ENCODE measurements at regions not wholly inside any gene's neighbourhood (a gene's known extent, or its start where the extent isn't known, plus 50 kb on each side); places are given as distances from the start of the nearest gene placed in this dataset.

GRCh38 chr2:57139179-57139578 is 907.4 kb upstream of the VRK2 start:
- DNase-seq: no peak
- Mint-ChIP-seq H3K36me3 (no peaks in the 10 kb centered on the region), H3K4me3 (no peak overlapping the region), H3K4me1 (no peaks in the 10 kb centered on the region), H3K27me3 (no peaks in the 10 kb centered on the region), H3K9me3 (no peaks in the 10 kb centered on the region), H3K27ac (no peak overlapping the region)
- no peak for ATAC-seq (replicated peaks)

- DNase-seq (no peak), ATAC-seq (replicated peaks) (no peak)
- Mint-ChIP-seq H3K9me3 (peaks cover 0 to 8% of the 10 kb centered on the region in 2 donors), H3K4me1 (no peaks in the 10 kb centered on the region), H3K36me3 (no peaks in the 10 kb centered on the region), H3K4me3 (no peak overlapping the region), H3K27me3 (no peaks in the 10 kb centered on the region), H3K27ac (no peak overlapping the region)
These were observed 905.3 kb upstream of the VRK2 start for GRCh38 chr2:57141269-57141668.

- DNase-seq (no peak), ATAC-seq (replicated peaks) (no peak)
- Mint-ChIP-seq H3K4me1 (no peaks in the 10 kb centered on the region), H3K27me3 (no peaks in the 10 kb centered on the region), H3K9me3 (peaks cover 4 to 33% of the 10 kb centered on the region in 2 donors), H3K36me3 (peaks cover 0 to 1% of the 10 kb centered on the region in 2 donors), H3K27ac (no peak overlapping the region), H3K4me3 (no peak overlapping the region)
These were observed 899.7 kb upstream of the VRK2 start for GRCh38 chr2:57146951-57147350.

- no peak for DNase-seq
- Mint-ChIP-seq H3K27ac (no peak overlapping the region), H3K9me3 (peaks cover 7% of the 10 kb centered on the region in 2 donors), H3K27me3 (no peaks in the 10 kb centered on the region), H3K4me1 (no peaks in the 10 kb centered on the region), H3K36me3 (no peaks in the 10 kb centered on the region), H3K4me3 (no peak overlapping the region)
- ATAC-seq (replicated peaks): no peak
These were observed 890.2 kb upstream of the VRK2 start for GRCh38 chr2:57156231-57156924.

- ATAC-seq (replicated peaks) (no peak), DNase-seq (no peak)
- Mint-ChIP-seq H3K4me3 (no peak overlapping the region), H3K36me3 (no peaks in the 10 kb centered on the region), H3K27ac (no peak overlapping the region), H3K4me1 (no peaks in the 10 kb centered on the region), H3K9me3 (peaks cover 2 to 7% of the 10 kb centered on the region in 2 donors), H3K27me3 (no peaks in the 10 kb centered on the region)
These were observed 885.6 kb upstream of the VRK2 start for GRCh38 chr2:57160976-57161375.

GRCh38 chr2:57177176-57177575 is 869.4 kb upstream of the VRK2 start:
- Mint-ChIP-seq H3K9me3 (peaks cover 4% of the 10 kb centered on the region in 2 donors), H3K36me3 (no peaks in the 10 kb centered on the region), H3K27me3 (no peaks in the 10 kb centered on the region), H3K4me3 (no peak overlapping the region), H3K4me1 (no peaks in the 10 kb centered on the region), H3K27ac (no peak overlapping the region)
- DNase-seq: no peak
- no peak for ATAC-seq (replicated peaks)

GRCh38 chr2:57180042-57180567 is 866.5 kb upstream of the VRK2 start:
- no peaks in the 10 kb centered on the region for H3K27me3 Mint-ChIP-seq
- no peaks in the 10 kb centered on the region for H3K36me3 Mint-ChIP-seq
- H3K27ac Mint-ChIP-seq: no peak overlapping the region
- no peaks in the 10 kb centered on the region for H3K4me1 Mint-ChIP-seq
- peaks cover 0 to 2% of the 10 kb centered on the region in 2 donors for H3K9me3 Mint-ChIP-seq
- DNase-seq (no peak), ATAC-seq (replicated peaks) (no peak)
- no peak overlapping the region for H3K4me3 Mint-ChIP-seq

- no peak overlapping the region for H3K27ac Mint-ChIP-seq
- H3K4me3 Mint-ChIP-seq: no peak overlapping the region
- peaks cover 0 to 2% of the 10 kb centered on the region in 2 donors for H3K9me3 Mint-ChIP-seq
These were observed 865.9 kb upstream of the VRK2 start for GRCh38 chr2:57180678-57181077.

GRCh38 chr2:57181315-57182038 is 865.1 kb upstream of the VRK2 start:
- Mint-ChIP-seq H3K27ac (no peak overlapping the region), H3K4me3 (no peak overlapping the region), H3K27me3 (no peaks in the 10 kb centered on the region), H3K36me3 (no peaks in the 10 kb centered on the region), H3K9me3 (peaks cover 0 to 2% of the 10 kb centered on the region in 2 donors), H3K4me1 (no peaks in the 10 kb centered on the region)
- DNase-seq (no peak), ATAC-seq (replicated peaks) (no peak)

More at GRCh38 chr2:57180678-57181077, 865.9 kb upstream of the VRK2 start:
- DNase-seq: no peak
- Mint-ChIP-seq H3K27me3 (no peaks in the 10 kb centered on the region), H3K36me3 (no peaks in the 10 kb centered on the region), H3K4me1 (no peaks in the 10 kb centered on the region)
- ATAC-seq (replicated peaks): no peak

- no peak overlapping the region for H3K27ac Mint-ChIP-seq
- no peaks in the 10 kb centered on the region for H3K4me1 Mint-ChIP-seq
- H3K27me3 Mint-ChIP-seq: no peaks in the 10 kb centered on the region
- no peak overlapping the region for H3K4me3 Mint-ChIP-seq
- no peaks in the 10 kb centered on the region for H3K36me3 Mint-ChIP-seq
- ATAC-seq (replicated peaks) (no peak), DNase-seq (no peak)
- H3K9me3 Mint-ChIP-seq: peaks cover 0 to 2% of the 10 kb centered on the region in 2 donors
These were observed 863.7 kb upstream of the VRK2 start for GRCh38 chr2:57182916-57183315.

GRCh38 chr2:57185568-57185967 is 861.0 kb upstream of the VRK2 start:
- no peaks in the 10 kb centered on the region for H3K27me3 Mint-ChIP-seq
- DNase-seq (no peak), ATAC-seq (replicated peaks) (no peak)
- H3K27ac Mint-ChIP-seq: no peak overlapping the region
- no peaks in the 10 kb centered on the region for H3K36me3 Mint-ChIP-seq
- no peaks in the 10 kb centered on the region for H3K9me3 Mint-ChIP-seq
- H3K4me1 Mint-ChIP-seq: no peaks in the 10 kb centered on the region
- H3K4me3 Mint-ChIP-seq: no peak overlapping the region

- no peak for ATAC-seq (replicated peaks)
- H3K9me3 Mint-ChIP-seq: no peaks in the 10 kb centered on the region
These were observed 856.6 kb upstream of the VRK2 start for GRCh38 chr2:57190007-57190406.

GRCh38 chr2:57199663-57200062 is 846.9 kb upstream of the VRK2 start:
- Mint-ChIP-seq H3K27ac (no peak overlapping the region), H3K9me3 (peaks cover 0 to 2% of the 10 kb centered on the region in 2 donors), H3K36me3 (no peaks in the 10 kb centered on the region), H3K4me1 (no peaks in the 10 kb centered on the region), H3K27me3 (no peaks in the 10 kb centered on the region), H3K4me3 (no peak overlapping the region)
- ATAC-seq (replicated peaks): no peak
- no peak for DNase-seq

More at GRCh38 chr2:57190007-57190406, 856.6 kb upstream of the VRK2 start:
- no peak overlapping the region for H3K27ac Mint-ChIP-seq
- no peak overlapping the region for H3K4me3 Mint-ChIP-seq
- H3K4me1 Mint-ChIP-seq: no peaks in the 10 kb centered on the region
- no peaks in the 10 kb centered on the region for H3K36me3 Mint-ChIP-seq
- DNase-seq: no peak
- no peaks in the 10 kb centered on the region for H3K27me3 Mint-ChIP-seq

GRCh38 chr2:57204364-57204763 is 842.2 kb upstream of the VRK2 start:
- Mint-ChIP-seq H3K27ac (no peak overlapping the region), H3K4me1 (no peaks in the 10 kb centered on the region), H3K9me3 (no peaks in the 10 kb centered on the region), H3K4me3 (no peak overlapping the region), H3K27me3 (no peaks in the 10 kb centered on the region), H3K36me3 (no peaks in the 10 kb centered on the region)
- ATAC-seq (replicated peaks) (no peak), DNase-seq (no peak)

GRCh38 chr2:57205241-57205640 is 841.4 kb upstream of the VRK2 start:
- no peak for DNase-seq
- H3K27ac Mint-ChIP-seq: no peak overlapping the region
- H3K36me3 Mint-ChIP-seq: no peaks in the 10 kb centered on the region
- H3K27me3 Mint-ChIP-seq: no peaks in the 10 kb centered on the region
- no peaks in the 10 kb centered on the region for H3K4me1 Mint-ChIP-seq
- H3K9me3 Mint-ChIP-seq: no peaks in the 10 kb centered on the region
- H3K4me3 Mint-ChIP-seq: no peak overlapping the region
- ATAC-seq (replicated peaks): no peak

All from stimulated activated naive B cell treated with anti-CD40 and anti-IgM and Interleukin-4, amounts not matched to agents 10 μg/mL and 1 μg/mL and 100 μg/mL, for 72 hours (primary cell).